ENCODE measurements at regions not wholly inside any gene's neighbourhood (a gene's known extent, or its start where the extent isn't known, plus 50 kb on each side); places are given as distances from the start of the nearest gene placed in this dataset.

- ATAC-seq, result no peak
- no peaks in the 10 kb centered on the region for H3K4me1 ChIP-seq
- 33% methylated on average over 4 of the region's 4 CpGs for WGBS (ENCODE audit: missing lambda C conversion rate)
These were observed 85.0 kb upstream of the FAM180A start for GRCh38 chr7:135833642-135834041.

GRCh38 chr7:135831455-135832195 is 83.0 kb upstream of the FAM180A start:
- H3K4me2 ChIP-seq, result no peak overlapping the region
- 15% methylated on average over 4 of the region's 4 CpGs for WGBS (ENCODE audit: missing lambda C conversion rate)

More at GRCh38 chr7:135833642-135834041, 85.0 kb upstream of the FAM180A start:
- TF ChIP-seq RCOR1 (IDR thresholded peaks at IDR 0.05; ENCODE audit: low read depth, low read length) (no peak), CBX2 (IDR thresholded peaks at IDR 0.05; ENCODE audit: borderline replicate concordance, low read depth) (no peak), BHLHE40 (IDR thresholded peaks at IDR 0.05; ENCODE audit: low read depth, low read length) (no peak), ZNF302 (CRISPR knock-in tag; IDR thresholded peaks at IDR 0.05) (no peak), TFCP2L1 (CRISPR knock-in tag; IDR thresholded peaks at IDR 0.05) (no peak), POLR2A (IDR thresholded peaks at IDR 0.05; ENCODE audit: low read length) (no peak), HOXB13 (CRISPR knock-in tag; IDR thresholded peaks at IDR 0.05; ENCODE audit: low read depth) (no peak), JUN (IDR thresholded peaks at IDR 0.05) (no peak), TP53 (CRISPR knock-in tag; IDR thresholded peaks at IDR 0.05) (no peak), KDM1A (IDR thresholded peaks at IDR 0.05; ENCODE audit: low read depth) (no peak), NPAS2 (CRISPR knock-in tag; IDR thresholded peaks at IDR 0.05; ENCODE audit: borderline replicate concordance) (no peak), RARB (CRISPR knock-in tag; IDR thresholded peaks at IDR 0.05) (no peak), HOXB5 (CRISPR knock-in tag; IDR thresholded peaks at IDR 0.05) (no peak), MYC (IDR thresholded peaks at IDR 0.05; ENCODE audit: borderline replicate concordance, low read length) (no peak), USF2 (IDR thresholded peaks at IDR 0.05) (no peak)
- H3K4me2 ChIP-seq, result no peak overlapping the region
- FAIRE-seq, result no peak
- no peak overlapping the region for H3K4me3 ChIP-seq
- no peaks in the 10 kb centered on the region for H3K9me3 ChIP-seq
- no peak for DNase-seq (ENCODE audit: low read depth in 1 of 2, low spot score in 1 of 2)
- ChIA-PET POLR2A (no interaction called here), CTCF (no interaction called here)
- no peak overlapping the region for H3K27ac ChIP-seq

More at GRCh38 chr7:135831455-135832195, 83.0 kb upstream of the FAM180A start:
- FAIRE-seq (no peak), ATAC-seq (no peak), DNase-seq (ENCODE audit: low read depth in 1 of 2, low spot score in 1 of 2) (no peak)
- POLR2A ChIA-PET, result no interaction called here
- Histone ChIP-seq H3K27ac (no peak overlapping the region), H3K4me3 (no peak overlapping the region), H3K9me3 (no peaks in the 10 kb centered on the region), H3K4me1 (no peaks in the 10 kb centered on the region)
- TF ChIP-seq HES2 (IDR thresholded peaks at IDR 0.05) (no peak), CTCF (IDR thresholded peaks at IDR 0.05) (no peak), MAX (IDR thresholded peaks at IDR 0.05) (no peak), MAZ (IDR thresholded peaks at IDR 0.05; ENCODE audit: borderline replicate concordance, low read depth, low read length) (no peak), SREBF2 (IDR thresholded peaks at IDR 0.05) (no peak), SMC3 (IDR thresholded peaks at IDR 0.05) (no peak), KDM5A (IDR thresholded peaks at IDR 0.05) (no peak), ZNF302 (CRISPR knock-in tag; IDR thresholded peaks at IDR 0.05) (no peak), CBX2 (IDR thresholded peaks at IDR 0.05; ENCODE audit: borderline replicate concordance, low read depth) (no peak), RFX5 (IDR thresholded peaks at IDR 0.05) (no peak), CHD2 (IDR thresholded peaks at IDR 0.05; ENCODE audit: low read length, partially characterized antibody) (no peak)
- CTCF ChIA-PET, result no interaction called here

Measured in A549 (cell line).